Middle frontal gyrus (tissue), 1 donor: ENCODE measurements at regions not wholly inside any gene's neighbourhood (a gene's known extent, or its start where the extent isn't known, plus 50 kb on each side); places are given as distances from the start of the nearest gene placed in this dataset.
"Not testable (repeated sequence)": the region's sequence is repeated elsewhere in the genome, so short reads cannot be mapped to it uniquely, and the experiment has no call there.

Experiments
- DNase-seq: peaks from one replicate; pipeline ENCODE4 v3.0.0-alpha.2; 2015; ENCODE audit warnings: low spot score; ENCODE audit errors: extremely low spot score

GRCh38 chr1:187509091-187509490 lies 680.3 kb downstream of the PLA2G4A start:
- no peak for DNase-seq

- DNase-seq = no peak
These were observed 684.4 kb downstream of the PLA2G4A start for GRCh38 chr1:187513190-187513589.

- DNase-seq = no peak
These were observed 685.4 kb downstream of the PLA2G4A start for GRCh38 chr1:187514110-187514509.

GRCh38 chr1:187516874-187517273 lies 688.1 kb downstream of the PLA2G4A start:
- DNase-seq = no peak

GRCh38 chr1:187517546-187517945 lies 688.8 kb downstream of the PLA2G4A start:
- DNase-seq = no peak

GRCh38 chr1:187527346-187527745 lies 698.6 kb downstream of the PLA2G4A start:
- no peak for DNase-seq

GRCh38 chr1:187537936-187538335 lies 709.2 kb downstream of the PLA2G4A start:
- no peak for DNase-seq

- DNase-seq = no peak
These were observed 720.8 kb downstream of the PLA2G4A start for GRCh38 chr1:187549540-187549939.

GRCh38 chr1:187551061-187551460 lies 722.3 kb downstream of the PLA2G4A start:
- no peak for DNase-seq

GRCh38 chr1:187563191-187563590 lies 734.4 kb downstream of the PLA2G4A start:
- DNase-seq = no peak

- DNase-seq = no peak
These were observed 737.6 kb downstream of the PLA2G4A start for GRCh38 chr1:187566354-187566753.

GRCh38 chr1:187568067-187568466 lies 739.3 kb downstream of the PLA2G4A start:
- DNase-seq = no peak

GRCh38 chr1:187570166-187570565 lies 741.4 kb downstream of the PLA2G4A start:
- no peak for DNase-seq

- no peak for DNase-seq
These were observed 748.9 kb downstream of the PLA2G4A start for GRCh38 chr1:187577610-187578009.

- no peak for DNase-seq
These were observed 760.2 kb downstream of the PLA2G4A start for GRCh38 chr1:187588917-187589316.

- no peak for DNase-seq
These were observed 777.0 kb downstream of the PLA2G4A start for GRCh38 chr1:187605736-187606135.

- DNase-seq = not testable (repeated sequence)
These were observed 787.3 kb downstream of the PLA2G4A start for GRCh38 chr1:187615853-187616735.

- not testable (repeated sequence) for DNase-seq
These were observed 788.1 kb downstream of the PLA2G4A start for GRCh38 chr1:187616830-187617229.

GRCh38 chr1:187617776-187618175 lies 789.0 kb downstream of the PLA2G4A start:
- DNase-seq = no peak

- no peak for DNase-seq
These were observed 790.4 kb downstream of the PLA2G4A start for GRCh38 chr1:187619175-187619574.

GRCh38 chr1:187621951-187622350 lies 793.2 kb downstream of the PLA2G4A start:
- no peak for DNase-seq

- DNase-seq = no peak
These were observed 793.8 kb downstream of the PLA2G4A start for GRCh38 chr1:187622545-187622944.
